CD1c-positive myeloid dendritic cell (primary cell): ENCODE measurements at regions not wholly inside any gene's neighbourhood (a gene's known extent, or its start where the extent isn't known, plus 50 kb on each side); places are given as distances from the start of the nearest gene placed in this dataset.
"Not testable (repeated sequence)": the region's sequence is repeated elsewhere in the genome, so short reads cannot be mapped to it uniquely, and the experiment has no call there.

ENCODE experiments used
- DNase-seq: peaks from one replicate; pipeline ENCODE4 v3.0.0-alpha.2; 2016; ENCODE audit errors: extremely low spot score

DNA sequence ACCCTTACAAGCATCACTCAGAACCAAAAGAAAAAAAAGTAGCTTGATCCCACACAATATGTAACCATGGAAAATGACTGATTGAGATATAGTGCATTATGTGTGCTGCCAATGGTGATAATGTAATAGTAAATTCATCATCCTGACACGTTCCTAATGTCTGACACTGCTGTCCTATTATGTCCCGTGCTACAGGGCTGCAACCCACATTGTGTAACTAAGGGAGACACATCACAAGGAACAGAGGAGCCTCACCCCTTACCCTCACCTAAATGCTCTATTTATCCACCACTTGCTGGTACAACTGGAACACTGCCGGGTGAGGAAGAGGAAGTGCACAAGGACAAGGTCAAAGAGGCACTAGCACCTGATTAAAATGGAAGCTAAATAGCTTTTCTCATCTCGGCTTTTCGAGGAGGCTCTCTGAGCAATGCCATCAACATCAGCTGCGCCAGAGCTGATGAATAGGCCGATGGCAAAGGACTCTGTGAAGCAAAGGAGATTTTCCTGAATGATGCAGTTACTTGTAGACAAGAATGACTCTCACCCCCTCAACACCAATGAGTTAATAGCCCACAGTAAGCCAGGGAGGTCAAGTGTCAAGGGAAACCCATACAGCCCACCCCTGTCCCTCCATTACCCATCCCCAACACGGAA is 181.6 kb downstream of the HNRNPD start:
- no peak for DNase-seq

- no peak for DNase-seq
These were observed 192.0 kb downstream of the HNRNPD start for GRCh38 chr4:82181789-82182188.

GRCh38 chr4:82172186-82172585 is 201.6 kb downstream of the HNRNPD start:
- DNase-seq, result no peak

GRCh38 chr4:82171531-82172155 is 202.1 kb downstream of the HNRNPD start:
- no peak for DNase-seq

DNA sequence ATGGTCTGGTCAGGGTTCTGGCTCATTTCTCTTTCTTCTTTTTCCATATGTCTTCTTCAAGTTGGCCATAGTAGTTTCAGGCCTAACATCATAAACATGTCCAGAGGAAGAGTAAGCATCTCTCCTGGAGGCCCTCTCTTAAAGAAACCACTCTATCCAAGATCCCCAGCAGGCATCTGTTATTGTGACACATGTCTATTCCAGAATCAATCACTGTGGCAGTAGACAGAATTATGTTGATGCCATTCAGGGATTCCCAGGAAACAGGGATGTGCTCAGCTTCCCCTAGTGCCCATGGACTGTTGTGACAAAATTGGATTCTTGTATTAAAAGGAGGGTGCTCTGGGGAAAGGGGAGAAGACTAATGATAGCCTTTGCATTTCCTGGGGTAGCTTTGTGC is 224.0 kb downstream of the HNRNPD start:
- DNase-seq, result no peak

GRCh38 chr4:82145850-82146249 is 227.9 kb downstream of the HNRNPD start:
- no peak for DNase-seq

GRCh38 chr4:82140422-82140821 is 233.4 kb downstream of the HNRNPD start:
- DNase-seq, result no peak

DNA sequence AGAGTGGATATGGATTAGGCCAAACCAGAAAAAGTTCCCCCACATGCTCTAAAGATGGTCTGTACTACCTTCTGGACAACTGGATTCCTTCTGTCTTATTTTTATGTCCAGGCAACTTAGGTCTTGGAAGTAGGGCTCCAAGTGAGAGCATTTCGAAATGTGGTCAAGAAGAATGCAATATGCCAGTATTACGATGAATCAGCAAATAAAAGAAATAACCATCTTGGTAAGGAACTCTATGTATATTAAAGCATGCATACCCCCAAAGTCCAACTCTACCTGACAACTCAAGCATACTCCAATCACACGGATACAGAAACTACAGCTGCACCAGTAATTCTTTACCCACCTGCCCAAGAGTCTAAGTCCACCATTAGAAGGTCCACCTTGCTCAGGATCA is 234.5 kb downstream of the HNRNPD start:
- DNase-seq, result no peak

- DNase-seq, result no peak
These were observed 235.4 kb downstream of the HNRNPD start for GRCh38 chr4:82138374-82138773.

GRCh38 chr4:82136161-82136801 is 237.5 kb downstream of the HNRNPD start:
- no peak for DNase-seq

- DNase-seq, result no peak
These were observed 245.4 kb downstream of the HNRNPD start for GRCh38 chr4:82128355-82128754.

- DNase-seq, result no peak
These were observed 247.2 kb downstream of the HNRNPD start for GRCh38 chr4:82126512-82127040.

GRCh38 chr4:82125787-82126297 is 247.9 kb downstream of the HNRNPD start:
- no peak for DNase-seq

DNA sequence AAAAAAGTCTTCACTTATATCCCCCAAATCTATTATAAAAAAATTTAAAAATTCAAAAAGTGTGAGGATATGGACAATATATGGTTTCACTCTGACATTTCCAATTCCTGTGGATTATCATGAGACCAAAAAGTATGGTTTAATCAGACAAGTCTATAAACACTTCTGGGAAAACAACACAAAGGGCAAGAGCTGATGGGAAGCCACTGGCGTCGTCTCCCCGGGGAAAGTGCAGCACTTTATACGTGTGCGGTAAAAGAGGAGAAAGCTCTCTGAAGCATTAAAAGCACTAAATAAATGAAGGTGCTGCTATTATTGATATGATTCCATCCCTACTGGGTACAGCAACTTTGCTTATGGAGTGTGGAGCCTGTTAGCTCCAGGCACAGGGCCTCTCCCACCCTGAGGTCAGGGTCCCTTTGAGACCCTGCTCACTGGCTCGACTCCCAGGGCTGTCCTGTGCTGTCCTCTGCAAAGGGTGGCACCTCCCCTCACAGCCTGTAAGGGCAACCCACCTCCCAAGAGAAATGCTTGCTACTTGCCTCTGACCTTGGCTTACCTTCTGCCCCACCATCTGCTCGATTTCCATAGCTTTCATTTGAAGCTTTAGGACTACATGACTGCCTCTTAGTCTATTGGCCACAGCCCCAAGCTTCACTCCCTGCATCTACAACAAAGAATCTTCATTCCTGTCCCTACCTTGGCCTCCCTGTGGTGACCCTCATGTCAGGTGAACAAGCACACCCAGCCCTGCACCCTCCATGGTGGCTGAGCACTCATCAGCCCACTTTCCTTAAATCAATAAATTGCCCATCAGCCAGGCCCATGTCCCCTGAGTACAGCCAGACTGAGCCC is 248.6 kb downstream of the HNRNPD start:
- no peak for DNase-seq

DNA sequence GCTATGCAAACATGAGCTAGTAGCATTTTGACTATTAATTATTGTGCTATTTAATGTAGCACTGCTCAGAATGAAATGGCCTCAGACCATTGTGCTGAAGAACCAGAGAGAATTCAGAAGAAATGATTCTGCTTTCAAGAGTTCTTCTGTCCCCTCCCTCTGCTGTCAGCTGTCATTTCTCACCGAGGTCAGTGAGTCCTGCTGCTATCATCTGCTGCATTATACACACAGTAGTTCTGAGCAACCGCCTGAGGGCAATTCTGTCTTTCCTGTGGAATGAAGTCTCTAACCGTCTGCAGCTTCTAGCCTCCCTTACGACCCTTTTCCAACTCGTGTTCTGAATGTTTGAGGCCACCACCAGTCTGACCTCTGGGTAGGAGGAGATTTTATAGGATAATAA is 249.4 kb downstream of the HNRNPD start:
- DNase-seq, result no peak

DNA sequence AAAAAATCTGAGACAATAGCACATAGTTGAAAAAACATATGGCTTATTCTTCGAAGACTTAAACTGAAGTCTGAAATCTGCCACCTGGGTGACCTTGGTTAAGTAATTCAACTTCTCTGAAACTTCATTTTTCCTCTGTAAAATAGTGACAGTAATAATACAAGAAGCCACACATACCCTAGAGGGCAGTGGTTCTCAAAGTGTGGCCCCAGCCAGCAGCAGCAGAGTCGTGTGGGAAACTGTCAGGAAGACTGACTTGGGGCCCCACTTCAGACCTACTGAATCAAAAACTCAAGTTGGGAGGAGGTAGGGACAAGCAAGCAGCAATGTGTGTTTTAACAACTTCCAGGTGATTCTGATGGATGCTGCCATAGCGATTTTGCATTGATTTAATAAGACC is 249.9 kb downstream of the HNRNPD start:
- no peak for DNase-seq

GRCh38 chr4:82115183-82115582 is 258.6 kb downstream of the HNRNPD start:
- DNase-seq, result not testable (repeated sequence)

- DNase-seq, result no peak
These were observed 265.3 kb downstream of the HNRNPD start for GRCh38 chr4:82108506-82108905.

DNA sequence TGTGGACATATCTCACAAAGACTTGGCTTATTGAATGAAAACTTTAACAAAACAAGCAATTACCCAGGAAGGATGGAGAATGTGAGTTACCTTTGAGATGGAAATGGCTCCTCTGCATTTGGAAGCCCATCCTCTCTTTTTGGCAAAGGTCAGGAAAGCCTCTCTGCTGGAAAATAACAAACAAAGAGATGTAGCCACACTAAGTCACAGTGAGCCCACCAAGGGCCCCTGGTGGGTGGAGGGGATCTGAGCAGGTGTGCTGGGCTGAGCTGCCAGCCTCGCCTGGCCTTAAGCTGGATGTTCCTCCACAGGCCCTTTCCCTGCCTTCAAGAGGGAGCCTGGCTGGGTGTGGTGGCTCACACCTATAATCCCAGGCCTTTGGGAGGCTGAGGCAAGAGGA is 269.2 kb downstream of the HNRNPD start:
- no peak for DNase-seq

DNA sequence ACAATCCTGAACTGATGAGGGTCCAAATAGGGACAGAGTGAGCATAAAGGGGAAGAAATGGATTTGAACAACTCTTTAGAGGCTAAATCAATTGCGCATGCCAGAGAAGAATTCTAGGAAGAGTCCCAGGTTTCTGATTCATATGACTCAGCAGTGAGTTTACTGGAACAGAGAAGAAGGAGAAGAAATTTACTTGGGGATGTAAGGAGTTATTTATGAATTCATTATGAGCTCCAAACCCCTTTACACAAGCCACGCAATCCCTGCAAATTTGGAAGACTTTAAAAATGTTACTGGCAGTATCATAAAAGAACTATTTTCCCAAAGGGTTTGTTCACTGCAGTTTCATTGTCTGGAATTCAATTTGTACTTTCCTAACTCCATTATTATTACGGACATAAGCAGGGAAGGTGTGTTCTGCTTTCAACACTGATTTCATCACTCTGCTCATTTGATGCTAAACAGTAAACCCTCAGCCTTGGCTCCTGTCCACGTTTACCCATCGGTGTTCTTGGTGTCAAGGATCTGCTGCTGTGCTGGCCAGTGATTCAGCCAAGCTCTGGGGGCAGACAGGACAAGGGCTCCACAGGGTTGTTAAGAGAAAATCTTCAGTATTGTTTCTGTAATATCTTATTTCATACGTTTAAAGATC is 273.7 kb downstream of the HNRNPD start:
- no peak for DNase-seq

- no peak for DNase-seq
These were observed 276.3 kb downstream of the HNRNPD start for GRCh38 chr4:82097504-82097903.
